ENCODE measurements at regions not wholly inside any gene's neighbourhood (a gene's known extent, or its start where the extent isn't known, plus 50 kb on each side); places are given as distances from the start of the nearest gene placed in this dataset.

- no peak for DNase-seq
These were observed 51.7 kb upstream of the RTL1 start for GRCh38 chr14:100955201-100955600.

GRCh38 chr14:100962494-100962893 lies 59.0 kb upstream of the RTL1 start:
- no peak for DNase-seq

GRCh38 chr14:100965296-100965695 lies 61.8 kb upstream of the RTL1 start:
- DNase-seq = no peak

- no peak for DNase-seq
These were observed 63.7 kb upstream of the RTL1 start for GRCh38 chr14:100967178-100967577.

- no peak for DNase-seq
These were observed 64.4 kb upstream of the RTL1 start for GRCh38 chr14:100967930-100968329.

GRCh38 chr14:100972118-100972897 lies 68.8 kb upstream of the RTL1 start:
- DNase-seq = no peak

GRCh38 chr14:100975671-100976070 lies 72.1 kb upstream of the RTL1 start:
- DNase-seq = no peak

- DNase-seq = no peak
These were observed 75.6 kb upstream of the RTL1 start for GRCh38 chr14:100979079-100979478.

- DNase-seq = no peak
These were observed 76.3 kb upstream of the RTL1 start for GRCh38 chr14:100979780-100980179.

GRCh38 chr14:100980823-100981222 lies 77.3 kb upstream of the RTL1 start:
- no peak for DNase-seq

- no peak for DNase-seq
These were observed 78.3 kb upstream of the RTL1 start for GRCh38 chr14:100981809-100982208.

GRCh38 chr14:100982353-100982752 lies 78.8 kb upstream of the RTL1 start:
- no peak for DNase-seq

GRCh38 chr14:100982762-100983161 lies 79.2 kb upstream of the RTL1 start:
- no peak for DNase-seq

GRCh38 chr14:100983710-100984109 lies 80.2 kb upstream of the RTL1 start:
- no peak for DNase-seq

- no peak for DNase-seq
These were observed 84.5 kb upstream of the RTL1 start for GRCh38 chr14:100988011-100988410.

- no peak for DNase-seq
These were observed 84.9 kb upstream of the RTL1 start for GRCh38 chr14:100988411-100988900.

- DNase-seq = no peak
These were observed 85.4 kb upstream of the RTL1 start for GRCh38 chr14:100988956-100989355.

GRCh38 chr14:100989924-100990323 lies 86.4 kb upstream of the RTL1 start:
- DNase-seq = no peak

GRCh38 chr14:100994082-100994481 lies 90.6 kb upstream of the RTL1 start:
- DNase-seq = no peak

GRCh38 chr14:100994756-100995330 lies 91.3 kb upstream of the RTL1 start:
- no peak for DNase-seq

GRCh38 chr14:101000711-101001250 lies 97.3 kb upstream of the RTL1 start:
- DNase-seq = no peak

GRCh38 chr14:101001311-101002069 lies 98.0 kb upstream of the RTL1 start:
- no peak for DNase-seq

GRCh38 chr14:101002738-101003137 lies 99.2 kb upstream of the RTL1 start:
- no peak for DNase-seq

- no peak for DNase-seq
These were observed 100.7 kb upstream of the RTL1 start for GRCh38 chr14:101004176-101004575.
